SK-N-MC (cell line): ENCODE measurements at regions not wholly inside any gene's neighbourhood (a gene's known extent, or its start where the extent isn't known, plus 50 kb on each side); places are given as distances from the start of the nearest gene placed in this dataset.

Experiments used
- EZH2 ChIP-seq: fragments of 200-600 bp; sonication (generic); IDR thresholded peaks from one replicate; pipeline ENCODE4 v1.6.1; 2017; ENCODE audit warnings: antibody characterized with exemption
- FOXP2 ChIP-seq: optimal IDR thresholded peaks from 2 replicates; pipeline ENCODE3; 2011; ENCODE audit warnings: mild to moderate bottlenecking, moderate library complexity; ENCODE audit not compliant: insufficient read depth; ENCODE audit errors: extremely low read length, control extremely low read depth
- POLR2AphosphoS5 ChIP-seq: IDR thresholded peaks from 2 replicates; pipeline ENCODE4 v1.6.1; 2012; ENCODE audit warnings: mild to moderate bottlenecking, low read depth, low read length, borderline replicate concordance

DNA sequence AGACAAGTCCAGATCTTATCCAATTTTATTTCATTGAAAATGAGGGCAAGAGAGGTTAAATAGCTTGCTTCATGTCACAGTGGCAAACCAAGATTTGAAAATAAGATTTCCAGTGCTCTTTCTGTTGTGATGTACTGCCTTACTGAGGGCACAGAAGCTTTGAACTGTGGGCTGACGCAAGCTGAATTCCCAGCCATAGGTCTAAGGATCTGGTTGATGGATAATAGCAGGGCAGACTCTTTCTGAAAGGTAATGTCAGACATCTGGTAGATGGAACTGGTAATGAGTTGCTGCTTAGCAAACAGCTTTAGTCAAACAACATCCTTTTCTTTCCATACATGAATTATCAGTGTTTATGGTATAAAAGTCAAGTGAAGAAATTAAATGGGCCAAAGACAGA, 193.9 kb upstream of the RASGEF1B start:
- TF ChIP-seq POLR2AphosphoS5: no peak
- no peak for TF ChIP-seq EZH2
- no peak for TF ChIP-seq FOXP2
